HG02763 (cell line): ENCODE measurements at regions not wholly inside any gene's neighbourhood (a gene's known extent, or its start where the extent isn't known, plus 50 kb on each side); places are given as distances from the start of the nearest gene placed in this dataset.

Source experiments
- ATAC-seq: cut with Tn5 transposase; IDR thresholded peaks from one replicate; pipeline ENCODE4 v1.9.1; 2021; ENCODE audit warnings: mild to moderate bottlenecking, moderate library complexity; ENCODE audit not compliant: unreplicated experiment

GRCh38 chr18:22467760-22468553, 50.2 kb upstream of the CTAGE1 start:
- no peak for ATAC-seq

- ATAC-seq, result no peak
Measured at GRCh38 chr18:22468554-22468891, 50.8 kb upstream of the CTAGE1 start.

GRCh38 chr18:22469061-22469734, 51.5 kb upstream of the CTAGE1 start:
- no peak for ATAC-seq

GRCh38 chr18:22469926-22470247, 52.2 kb upstream of the CTAGE1 start:
- no peak for ATAC-seq

- ATAC-seq, result no peak
Measured at GRCh38 chr18:22470248-22471235, 52.8 kb upstream of the CTAGE1 start.

GRCh38 chr18:22471546-22472131, 53.9 kb upstream of the CTAGE1 start:
- ATAC-seq, result no peak

- ATAC-seq, result no peak
Measured at GRCh38 chr18:22473366-22473765, 55.7 kb upstream of the CTAGE1 start.

- no peak for ATAC-seq
Measured at GRCh38 chr18:22475426-22476100, 57.8 kb upstream of the CTAGE1 start.

GRCh38 chr18:22477222-22477621, 59.5 kb upstream of the CTAGE1 start:
- ATAC-seq, result no peak

GRCh38 chr18:22482948-22483347, 65.2 kb upstream of the CTAGE1 start:
- ATAC-seq, result no peak

- ATAC-seq, result no peak
Measured at GRCh38 chr18:22483407-22483806, 65.7 kb upstream of the CTAGE1 start.

GRCh38 chr18:22484471-22484870, 66.8 kb upstream of the CTAGE1 start:
- no peak for ATAC-seq

- ATAC-seq, result no peak
Measured at GRCh38 chr18:22485808-22486244, 68.1 kb upstream of the CTAGE1 start.

- no peak for ATAC-seq
Measured at GRCh38 chr18:22486667-22487066, 69.0 kb upstream of the CTAGE1 start.

- ATAC-seq, result no peak
Measured at GRCh38 chr18:22488554-22488953, 70.8 kb upstream of the CTAGE1 start.

GRCh38 chr18:22489704-22490103, 72.0 kb upstream of the CTAGE1 start:
- no peak for ATAC-seq

GRCh38 chr18:22490429-22490846, 72.7 kb upstream of the CTAGE1 start:
- ATAC-seq, result no peak

- no peak for ATAC-seq
Measured at GRCh38 chr18:22493255-22493654, 75.5 kb upstream of the CTAGE1 start.

- no peak for ATAC-seq
Measured at GRCh38 chr18:22493940-22494339, 76.2 kb upstream of the CTAGE1 start.

- ATAC-seq, result no peak
Measured at GRCh38 chr18:22494771-22495170, 77.1 kb upstream of the CTAGE1 start.

GRCh38 chr18:22499421-22499820, 81.7 kb upstream of the CTAGE1 start:
- no peak for ATAC-seq
